GM12875 (cell line): ENCODE measurements at regions not wholly inside any gene's neighbourhood (a gene's known extent, or its start where the extent isn't known, plus 50 kb on each side); places are given as distances from the start of the nearest gene placed in this dataset.

Experiments used
- H3K4me3 ChIP-seq: one replicate; pipeline ENCODE4 v1.5.1; 2011; ENCODE audit warnings: low read depth, low read length, control low read depth
- TF ChIP-seq, protein P1 (sequence below): IDR thresholded peaks from 2 replicates; pipeline ENCODE4 v1.5.1; 2011; ENCODE audit warnings: low read depth, mild to moderate bottlenecking, control low read depth, inconsistent platforms, low read length, moderate library complexity, borderline replicate concordance; ENCODE audit not compliant: insufficient read depth

DNA sequence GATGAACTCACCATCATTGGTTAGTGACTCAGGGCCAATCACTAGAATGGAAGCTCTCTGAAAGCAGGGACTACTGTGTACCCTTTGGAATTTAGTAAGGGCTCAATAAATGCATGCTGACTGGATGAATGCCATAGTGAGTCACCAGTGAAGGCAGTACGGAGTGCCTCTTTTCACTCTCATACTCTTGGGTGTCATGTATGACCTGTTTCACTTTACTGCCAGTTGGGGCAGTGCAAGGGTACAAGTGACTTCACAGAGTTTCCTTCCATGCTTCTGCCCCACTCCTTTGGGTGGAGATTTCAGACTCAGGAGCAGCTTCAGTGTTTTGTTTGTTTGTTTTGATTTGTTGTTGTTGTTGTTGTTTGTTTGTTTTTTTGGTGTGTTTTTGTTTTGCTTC, 57.7 kb downstream of the SOX3 start:
- TF ChIP-seq, protein P1, sequence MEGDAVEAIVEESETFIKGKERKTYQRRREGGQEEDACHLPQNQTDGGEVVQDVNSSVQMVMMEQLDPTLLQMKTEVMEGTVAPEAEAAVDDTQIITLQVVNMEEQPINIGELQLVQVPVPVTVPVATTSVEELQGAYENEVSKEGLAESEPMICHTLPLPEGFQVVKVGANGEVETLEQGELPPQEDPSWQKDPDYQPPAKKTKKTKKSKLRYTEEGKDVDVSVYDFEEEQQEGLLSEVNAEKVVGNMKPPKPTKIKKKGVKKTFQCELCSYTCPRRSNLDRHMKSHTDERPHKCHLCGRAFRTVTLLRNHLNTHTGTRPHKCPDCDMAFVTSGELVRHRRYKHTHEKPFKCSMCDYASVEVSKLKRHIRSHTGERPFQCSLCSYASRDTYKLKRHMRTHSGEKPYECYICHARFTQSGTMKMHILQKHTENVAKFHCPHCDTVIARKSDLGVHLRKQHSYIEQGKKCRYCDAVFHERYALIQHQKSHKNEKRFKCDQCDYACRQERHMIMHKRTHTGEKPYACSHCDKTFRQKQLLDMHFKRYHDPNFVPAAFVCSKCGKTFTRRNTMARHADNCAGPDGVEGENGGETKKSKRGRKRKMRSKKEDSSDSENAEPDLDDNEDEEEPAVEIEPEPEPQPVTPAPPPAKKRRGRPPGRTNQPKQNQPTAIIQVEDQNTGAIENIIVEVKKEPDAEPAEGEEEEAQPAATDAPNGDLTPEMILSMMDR: no peak
- no peak overlapping the region for H3K4me3 ChIP-seq

DNA sequence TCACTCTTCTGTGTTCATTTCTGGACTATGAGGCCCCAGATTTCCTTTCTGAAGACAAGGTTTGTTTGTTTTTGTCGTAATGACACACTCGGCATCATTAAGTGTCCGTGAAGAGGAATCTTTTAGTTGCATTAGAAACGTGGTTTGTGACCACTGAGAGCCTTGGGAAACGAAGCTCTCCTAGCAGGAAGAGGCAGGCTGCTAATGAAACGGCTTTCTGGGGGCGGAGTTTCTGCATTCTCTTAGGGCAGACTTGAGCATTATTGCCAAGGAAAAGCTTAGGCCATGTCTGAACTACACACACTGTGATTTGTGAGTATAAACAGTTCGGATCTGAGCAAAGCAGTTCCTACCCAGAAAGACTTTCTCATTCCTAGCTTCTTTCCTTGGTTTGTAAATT, 64.0 kb downstream of the SOX3 start:
- no peak overlapping the region for H3K4me3 ChIP-seq
- TF ChIP-seq, protein P1: no peak

DNA sequence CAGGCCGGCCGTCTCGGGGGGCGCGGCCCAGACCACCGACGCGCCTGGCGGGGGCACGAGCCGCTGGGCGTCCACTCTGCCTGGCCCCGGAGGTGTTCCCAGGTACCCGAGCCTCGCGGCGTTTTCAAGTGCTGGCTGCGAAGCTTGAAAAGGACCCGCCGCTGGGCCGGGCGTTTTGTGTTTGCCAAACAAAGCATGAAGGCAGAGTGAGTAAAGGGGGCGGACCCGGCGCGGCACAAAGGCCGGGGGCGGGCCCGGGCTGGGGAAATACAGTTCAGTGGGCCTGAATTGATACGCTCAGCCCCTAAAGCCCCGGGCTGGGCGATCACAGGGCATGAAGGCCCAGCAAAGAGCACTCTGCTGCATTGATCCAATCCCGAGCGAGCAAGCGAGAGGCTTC, 65.4 kb downstream of the SOX3 start:
- H3K4me3 ChIP-seq: no peak overlapping the region
- TF ChIP-seq, protein P1: no peak

DNA sequence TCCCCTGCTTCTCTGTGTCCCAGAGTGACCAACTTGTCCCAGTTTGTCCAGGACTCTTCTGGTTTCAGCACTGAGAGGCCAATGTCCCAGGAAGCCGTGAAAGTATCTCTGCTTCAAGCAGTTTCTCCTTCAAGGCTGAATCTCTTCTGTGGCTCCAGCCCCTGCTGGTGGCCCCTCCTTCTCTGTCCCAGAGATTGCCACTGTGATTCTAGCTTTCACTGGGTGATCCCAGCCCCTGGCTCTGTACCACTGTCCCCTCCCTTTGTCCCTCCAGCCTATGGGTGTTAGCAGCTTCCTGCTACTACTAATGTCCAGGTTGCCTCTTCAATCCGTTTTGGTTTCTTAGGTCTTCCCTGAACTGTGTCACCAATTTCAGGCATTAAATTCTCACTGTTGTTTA, 70.5 kb downstream of the SOX3 start:
- TF ChIP-seq, protein P1: no peak
- no peak overlapping the region for H3K4me3 ChIP-seq

DNA sequence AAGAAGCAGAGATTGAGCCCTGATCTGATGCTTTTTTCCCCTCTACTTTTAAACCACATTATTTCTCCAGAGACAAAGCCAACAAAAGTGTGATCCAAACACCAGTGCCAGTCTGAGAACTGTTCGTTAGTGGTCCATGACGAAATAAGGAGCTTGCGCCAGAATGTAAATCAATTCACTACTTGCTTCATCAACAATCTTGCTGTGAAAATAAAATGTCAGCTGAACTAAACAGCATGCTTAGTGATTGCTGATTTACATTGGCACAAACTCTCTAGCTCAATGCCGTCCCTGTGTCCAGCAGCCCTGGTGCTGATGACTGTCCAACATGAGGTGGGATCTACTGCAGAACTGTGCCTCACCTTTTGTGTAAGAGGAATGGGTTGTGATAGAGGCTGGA, 71.3 kb downstream of the SOX3 start:
- H3K4me3 ChIP-seq: no peak overlapping the region
- TF ChIP-seq, protein P1: no peak

DNA sequence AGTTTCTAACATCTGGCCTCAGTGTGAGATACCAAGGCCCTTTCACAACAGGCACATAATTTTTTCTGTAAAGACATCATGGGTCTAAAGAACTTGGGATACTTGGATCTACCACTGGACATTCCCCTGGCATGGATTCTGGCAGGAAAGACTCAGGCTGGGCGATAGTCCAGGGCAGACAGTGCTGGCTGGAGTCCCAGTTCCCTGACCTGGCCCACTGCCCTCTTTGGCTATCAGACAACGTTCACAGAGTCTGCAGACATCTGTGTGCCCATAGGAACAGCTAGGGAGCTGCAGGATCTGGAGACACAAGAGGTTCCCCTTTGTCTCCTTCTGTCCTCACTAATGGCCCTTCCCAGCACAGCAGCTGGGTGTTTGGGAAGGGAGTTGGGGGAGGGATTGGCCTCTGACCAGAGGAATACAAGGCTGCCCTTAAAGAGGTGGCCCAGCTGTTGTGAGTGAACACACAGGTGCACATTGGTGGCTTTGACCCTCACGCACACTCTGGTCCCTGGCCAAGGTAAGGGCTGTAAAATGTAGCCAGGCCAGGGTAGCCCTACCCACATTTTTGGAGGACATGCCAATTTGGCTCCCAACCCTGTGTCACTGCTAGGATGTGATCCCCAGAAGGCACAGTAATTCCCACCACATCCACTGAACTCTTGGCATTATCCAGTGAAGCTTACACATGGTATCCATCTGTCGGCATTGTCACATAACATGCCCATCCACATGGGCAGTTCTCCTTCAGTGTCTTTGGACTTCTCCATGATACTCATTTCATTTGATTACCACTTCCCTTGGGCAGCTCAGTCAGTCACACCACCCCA, 72.3 kb downstream of the SOX3 start:
- H3K4me3 ChIP-seq: no peak overlapping the region
- TF ChIP-seq, protein P1: no peak

DNA sequence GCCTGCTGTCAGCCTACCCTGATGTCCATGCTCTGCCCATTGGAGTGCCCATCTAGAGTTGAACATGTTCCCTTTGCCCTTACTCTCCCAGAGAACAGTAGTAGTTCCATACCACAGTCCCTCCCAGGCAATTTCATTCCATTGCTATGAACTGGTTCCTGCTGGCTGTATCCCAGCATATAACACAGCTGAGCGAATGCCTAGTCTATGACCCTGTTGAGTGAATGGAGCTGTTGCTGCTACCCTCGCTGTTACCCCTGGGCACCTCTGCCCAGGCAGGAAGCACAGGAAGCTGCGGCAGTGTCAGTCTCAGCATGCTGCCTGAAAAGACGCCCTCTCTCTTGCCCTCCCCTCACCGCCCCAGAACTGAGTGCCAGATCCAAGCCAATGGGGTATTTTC, 73.3 kb downstream of the SOX3 start:
- TF ChIP-seq, protein P1: no peak
- no peak overlapping the region for H3K4me3 ChIP-seq
